DMS 273 treated with DMSO at 0.1 percent for 48 hours (cell line): ENCODE measurements at regions not wholly inside any gene's neighbourhood (a gene's known extent, or its start where the extent isn't known, plus 50 kb on each side); places are given as distances from the start of the nearest gene placed in this dataset.
A peak's percentile ranks its signal among the peaks of the same experiment; 100 is the strongest.
"Not testable (repeated sequence)": the region's sequence is repeated elsewhere in the genome, so short reads cannot be mapped to it uniquely, and the experiment has no call there.

ENCODE experiments used
- DNase-seq: peaks from one replicate; lab custom pipeline; 2025; lab: John Stamatoyannopoulos, UW

DNA sequence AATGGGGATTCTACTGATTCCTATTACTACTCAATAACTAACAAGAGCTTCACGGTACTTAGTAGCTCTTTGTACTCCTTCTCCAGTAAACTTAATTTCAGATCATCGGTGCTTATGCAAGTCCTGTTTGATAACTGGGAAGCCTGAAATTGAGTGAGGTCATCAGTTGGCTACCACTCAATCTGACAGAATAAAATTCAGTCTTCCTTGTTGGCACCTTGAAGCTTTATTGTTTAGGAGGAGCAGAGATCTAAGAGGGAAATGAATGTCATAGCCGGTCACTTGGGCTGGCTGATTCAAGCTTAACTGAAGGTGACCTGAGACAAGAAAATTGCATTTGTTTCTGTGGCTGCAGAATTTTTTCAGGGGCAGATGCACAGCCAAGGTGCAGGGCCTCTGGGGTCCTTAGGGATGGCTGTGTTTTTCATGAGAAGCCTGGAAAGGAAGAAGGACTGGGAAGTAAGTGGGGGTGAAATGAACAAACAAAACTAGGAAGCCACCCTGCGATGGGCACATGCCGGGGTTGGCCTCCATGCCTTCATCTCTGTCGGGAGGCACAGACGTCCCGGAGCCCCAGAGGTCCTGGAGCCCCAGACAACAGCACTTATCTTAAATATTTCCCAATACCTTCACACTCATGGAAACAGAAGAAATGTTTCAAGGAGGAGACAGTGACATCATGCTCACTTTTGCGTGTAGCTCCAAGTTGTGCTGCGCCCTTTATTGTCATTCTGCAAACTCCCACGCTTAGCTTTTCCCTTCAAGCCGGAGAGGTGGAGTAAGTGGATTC lies 85.0 kb upstream of the KIF5B start:
- no peak for DNase-seq

DNA sequence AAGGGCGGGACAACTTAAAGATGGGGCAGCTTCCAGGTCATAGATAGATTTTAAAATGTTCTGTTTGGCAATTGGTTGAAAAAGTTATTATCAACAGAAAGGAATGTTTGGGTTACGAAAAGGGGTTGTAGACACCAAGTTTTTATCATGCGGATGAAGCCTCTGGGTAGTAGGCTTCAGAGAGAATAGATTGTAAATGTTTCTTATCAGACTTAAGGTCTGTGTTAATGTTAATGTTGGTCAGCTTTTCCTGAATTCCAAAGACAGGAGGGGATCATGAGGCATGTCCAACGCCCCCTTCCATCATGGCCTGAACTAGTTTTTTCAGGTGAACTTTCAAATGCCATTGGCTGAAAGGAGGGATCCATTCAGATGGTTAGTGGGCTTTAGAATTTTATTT lies 84.2 kb upstream of the KIF5B start:
- no peak for DNase-seq

DNA sequence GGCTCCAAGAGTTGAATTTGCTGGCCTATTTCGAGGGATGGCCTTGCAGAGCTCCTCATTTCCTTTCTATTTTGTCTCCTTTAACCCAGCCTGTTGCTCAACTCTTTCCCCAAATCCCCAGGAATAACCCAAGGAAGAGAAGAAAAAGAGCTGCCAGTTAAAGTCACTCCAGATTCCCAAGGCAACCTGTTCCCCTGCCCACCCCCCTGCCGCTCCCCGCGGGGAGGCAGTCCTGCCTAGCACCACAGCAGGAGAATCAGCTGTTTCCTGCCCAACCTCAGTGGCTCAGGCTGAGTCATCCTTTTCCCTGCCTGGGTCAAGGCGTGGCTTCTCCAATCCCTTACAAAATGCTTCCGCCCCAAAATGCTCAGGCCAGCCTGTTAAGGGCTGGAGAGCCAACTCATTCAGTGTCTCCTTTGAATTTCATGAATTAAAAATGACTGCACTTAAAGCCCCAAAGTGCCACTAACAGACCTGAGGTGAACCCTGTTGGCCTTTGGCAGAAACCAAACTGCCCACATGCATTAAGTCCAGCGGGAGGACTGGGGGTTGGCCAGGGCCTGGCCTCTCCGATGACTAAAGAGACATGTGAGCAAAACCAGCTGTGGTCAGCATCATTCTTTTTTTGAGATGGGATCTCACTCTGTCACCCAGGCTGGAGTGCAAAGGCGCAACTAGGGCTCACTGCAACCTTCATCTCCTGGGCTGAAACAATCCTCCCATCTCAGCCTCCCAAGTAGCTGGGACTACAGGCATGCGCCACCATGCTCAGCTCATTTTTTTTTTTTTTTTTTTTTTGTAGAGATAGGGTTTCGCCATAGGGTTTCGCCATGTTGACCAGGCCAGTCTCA lies 83.2 kb upstream of the KIF5B start:
- peak; percentile 19 for DNase-seq

DNA sequence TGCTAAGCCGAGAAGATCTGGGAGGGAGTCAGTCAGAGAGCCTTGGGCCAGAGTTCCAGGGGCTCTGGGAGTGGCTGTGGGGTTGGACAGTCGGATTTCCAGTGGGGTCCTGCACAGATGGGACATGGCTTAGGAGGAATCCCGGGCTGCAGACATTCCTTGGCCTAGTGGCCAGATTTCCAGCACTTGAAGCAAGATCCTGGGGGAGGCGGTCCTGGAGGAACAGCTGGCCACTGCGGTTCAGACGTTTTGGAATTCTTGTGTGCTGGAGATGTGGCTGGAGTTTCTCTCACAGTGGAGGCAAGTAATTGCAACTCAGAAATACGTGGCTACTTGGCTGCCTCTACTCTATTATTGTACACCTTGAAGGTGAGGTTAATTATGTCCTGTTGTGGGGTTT lies 80.7 kb upstream of the KIF5B start:
- DNase-seq = not testable (repeated sequence)

DNA sequence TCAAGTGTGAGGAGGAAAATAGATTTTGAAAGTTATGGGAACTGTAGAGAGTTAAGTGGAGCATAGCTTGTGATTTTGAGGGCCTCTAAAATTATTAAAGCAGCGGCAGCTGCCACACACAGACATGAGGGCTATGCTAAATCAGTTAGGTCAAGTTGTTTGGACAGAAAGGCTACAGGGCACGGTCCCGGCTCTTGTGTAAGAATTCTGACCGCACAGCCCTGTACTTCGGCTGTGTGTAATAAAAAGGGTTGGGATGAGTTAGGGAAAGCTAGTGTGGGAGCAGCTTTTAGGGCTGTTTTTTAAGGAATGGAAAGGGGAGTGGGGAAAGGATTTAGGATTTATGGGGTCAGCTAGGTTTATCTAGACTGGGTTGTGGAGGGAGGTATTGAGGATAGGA lies 79.6 kb upstream of the KIF5B start:
- not testable (repeated sequence) for DNase-seq

DNA sequence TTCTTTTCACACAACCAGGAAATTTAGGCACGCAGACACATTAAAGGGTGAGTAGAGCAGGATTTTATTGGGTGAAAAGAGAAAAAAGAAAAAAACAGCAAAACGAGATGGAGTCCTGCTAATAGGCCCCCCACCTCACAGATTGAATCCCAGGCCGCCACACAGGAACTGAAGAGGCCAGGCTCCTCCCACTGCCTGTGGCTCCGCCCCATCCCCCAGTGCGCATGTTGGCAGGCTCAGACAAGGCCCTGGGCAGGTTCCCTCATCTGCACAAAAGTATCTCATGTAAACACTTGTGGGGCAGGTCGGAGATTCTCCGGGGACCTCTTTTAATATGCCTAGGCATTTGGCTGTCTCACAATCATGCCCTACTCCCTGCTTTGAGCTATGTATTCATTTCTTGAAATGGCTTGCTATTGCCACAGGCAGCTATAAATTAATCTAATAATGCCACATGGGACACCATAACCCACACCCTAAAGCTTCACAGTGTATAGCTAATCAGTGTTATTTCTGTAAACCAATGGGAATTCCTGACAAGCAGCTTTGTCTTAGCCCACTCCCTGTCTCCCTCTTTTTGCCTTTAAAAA lies 76.2 kb upstream of the KIF5B start:
- no peak for DNase-seq

DNA sequence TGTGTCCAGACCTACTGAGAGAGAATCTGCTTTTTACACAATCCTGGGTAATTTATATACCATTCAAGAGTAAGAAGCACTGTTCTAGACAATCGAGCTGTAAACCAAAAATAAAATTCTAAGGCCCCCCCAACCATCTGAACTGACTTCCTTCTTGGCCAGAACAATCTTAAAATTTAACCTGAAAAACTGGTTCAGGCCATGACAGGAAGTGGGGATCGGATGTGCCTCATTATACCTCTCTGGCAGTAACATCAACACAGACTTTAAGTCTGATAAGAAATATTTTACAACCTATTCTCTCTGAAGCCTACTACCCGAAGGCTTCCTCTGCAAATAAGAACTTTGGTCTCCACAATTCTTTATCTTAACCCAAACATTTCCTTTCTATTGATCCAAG lies 75.2 kb upstream of the KIF5B start:
- DNase-seq = no peak

DNA sequence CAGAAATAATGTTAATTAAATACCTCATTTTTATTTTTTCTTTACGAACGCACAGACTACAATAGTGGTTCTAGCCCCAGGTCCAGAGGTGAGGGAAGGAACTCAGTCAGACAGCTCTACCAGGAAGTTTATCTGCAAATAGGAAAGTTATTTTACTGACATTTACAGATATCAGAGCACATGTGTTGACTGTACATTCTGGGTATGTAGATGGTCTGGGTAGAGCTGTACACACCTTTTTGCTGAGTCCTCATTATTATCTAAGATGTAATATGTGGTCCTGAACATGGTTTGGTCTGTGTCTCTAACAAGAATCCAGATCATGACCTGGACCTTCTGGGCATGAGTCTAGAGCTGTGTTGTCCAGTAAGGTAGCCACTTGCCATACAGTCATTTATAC lies 74.6 kb upstream of the KIF5B start:
- DNase-seq = no peak

DNA sequence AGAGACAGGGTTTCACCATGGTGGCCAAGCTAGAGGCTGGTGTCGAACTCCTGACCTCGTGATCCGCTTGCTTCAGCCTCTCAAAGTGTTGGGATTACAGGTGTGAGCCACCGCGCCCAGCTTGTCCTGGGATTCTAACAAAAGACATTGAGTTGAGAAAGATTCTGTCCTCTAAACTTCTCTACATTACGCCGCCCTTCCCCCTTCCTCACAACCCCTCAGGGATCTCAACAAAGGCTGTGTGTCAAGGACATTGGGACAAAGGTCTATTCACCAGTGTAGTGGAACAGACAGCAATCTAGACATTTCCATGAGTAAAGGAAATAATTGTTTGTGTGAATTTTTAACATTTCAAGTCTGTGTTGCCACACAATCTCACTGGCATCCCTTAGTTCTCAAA lies 68.8 kb upstream of the KIF5B start:
- no peak for DNase-seq

DNA sequence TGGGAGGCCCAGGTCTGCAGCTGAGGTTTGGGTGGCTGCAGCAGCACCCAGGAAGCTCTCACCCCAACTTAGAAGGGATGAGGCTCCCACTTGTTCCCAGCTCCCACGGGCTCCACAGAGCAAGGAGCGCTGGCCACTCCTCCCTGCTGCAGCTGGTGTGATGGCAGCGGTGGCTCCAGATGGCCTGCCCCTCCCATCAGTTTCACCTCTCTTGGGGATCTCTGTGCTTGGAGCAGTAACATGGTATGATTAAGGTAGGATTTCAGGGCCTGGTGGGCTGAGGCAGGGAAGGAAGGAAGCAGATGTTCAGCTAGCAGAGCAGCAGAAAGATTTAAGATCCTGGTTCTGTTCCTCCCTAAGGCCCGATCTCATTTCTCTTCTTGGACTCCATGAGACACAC lies 66.8 kb upstream of the KIF5B start:
- peak; percentile 43 for DNase-seq

DNA sequence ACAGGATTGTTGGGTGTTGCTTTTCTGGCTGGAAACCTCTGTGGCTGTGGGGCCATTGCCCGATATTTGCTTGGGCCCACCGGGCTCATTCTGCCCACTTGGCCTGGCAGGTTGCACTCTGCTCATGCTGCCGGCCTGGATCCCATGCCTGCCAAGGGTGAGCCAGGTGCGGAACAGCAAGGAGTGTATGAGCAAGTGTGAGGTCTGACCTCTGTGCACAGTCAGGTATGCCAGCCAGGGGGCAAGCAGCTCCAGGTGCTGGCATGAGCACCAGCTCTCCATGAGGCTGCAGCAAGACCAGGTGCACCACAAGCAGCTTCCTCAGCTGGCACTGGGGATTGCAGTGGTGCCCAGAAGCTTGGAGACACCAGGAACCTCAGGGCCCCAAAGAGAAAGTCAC lies 65.4 kb upstream of the KIF5B start:
- no peak for DNase-seq

DNA sequence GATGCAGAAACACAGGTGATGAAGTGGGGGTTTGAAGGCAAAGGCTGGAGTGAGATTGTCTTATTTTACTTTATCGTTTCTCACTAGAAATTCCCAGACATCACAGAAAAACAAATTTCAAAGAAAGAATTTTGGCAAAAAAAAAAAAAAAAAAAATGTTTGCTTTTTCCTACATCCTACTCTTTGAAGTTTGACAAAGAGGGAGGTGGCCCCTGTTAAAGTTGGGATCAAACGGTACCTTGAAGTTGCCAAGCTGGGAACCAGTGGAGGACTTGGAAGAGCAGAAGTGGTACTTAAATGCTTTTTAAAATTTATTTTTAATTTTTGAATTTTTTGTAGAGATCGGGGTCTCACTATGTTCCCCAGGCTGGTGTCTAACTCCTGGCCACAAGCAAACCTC lies 63.9 kb upstream of the KIF5B start:
- DNase-seq = no peak

DNA sequence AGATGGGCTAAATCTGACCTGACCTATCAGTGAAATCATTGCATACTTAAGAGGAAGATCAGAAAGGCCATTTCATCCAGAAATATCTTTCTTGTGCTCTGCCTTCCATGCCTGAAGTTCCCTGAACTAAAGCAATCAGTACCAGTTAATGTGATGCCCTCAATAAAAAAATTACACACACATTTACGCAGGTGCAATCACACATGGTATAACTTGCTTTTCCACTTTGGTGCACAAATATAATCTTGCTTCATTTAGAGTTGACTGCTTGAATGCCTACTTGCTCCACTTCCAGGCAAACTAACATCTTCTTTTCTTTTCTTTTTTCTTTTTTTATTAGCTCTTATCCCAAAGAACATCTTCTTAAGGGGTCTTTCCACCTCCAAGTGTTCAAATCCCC lies 58.3 kb upstream of the KIF5B start:
- DNase-seq = no peak

DNA sequence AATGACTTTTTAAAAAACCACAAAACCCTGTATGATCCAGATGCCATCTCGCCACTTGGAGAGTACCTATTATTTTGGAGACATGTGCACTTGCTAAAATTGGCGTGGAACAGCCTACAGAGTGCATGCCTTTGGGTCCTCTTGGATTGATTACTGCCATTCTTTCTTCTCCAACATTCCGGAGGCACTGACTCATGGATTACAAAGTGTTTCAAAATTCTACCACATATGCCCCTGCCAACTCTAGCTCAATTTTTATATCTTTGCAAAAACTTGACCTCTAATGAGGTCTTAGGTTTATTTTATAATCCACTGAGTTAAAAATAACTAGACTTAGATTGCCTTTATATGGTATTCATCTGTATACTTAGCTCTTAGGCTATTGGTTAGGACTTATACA lies 55.8 kb upstream of the KIF5B start:
- DNase-seq = no peak

DNA sequence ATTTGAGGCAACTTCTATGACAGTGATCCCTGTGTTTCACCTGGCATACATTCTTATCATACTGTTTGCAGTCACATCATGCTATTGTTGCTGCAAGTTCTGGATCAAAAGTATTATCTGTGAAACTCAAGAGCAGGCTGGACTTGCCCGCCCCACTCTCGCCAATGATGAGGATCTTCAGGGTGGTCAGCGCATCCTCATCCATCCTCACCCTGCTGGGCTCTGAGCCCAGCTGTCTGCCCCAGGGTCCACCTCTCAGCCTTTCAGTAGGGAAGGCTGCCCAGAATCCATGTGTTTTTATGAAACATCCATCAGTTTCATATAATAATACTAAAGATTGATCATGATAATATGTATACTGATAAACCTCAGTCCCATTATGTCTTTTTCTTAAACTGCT lies 55.4 kb upstream of the KIF5B start:
- no peak for DNase-seq

DNA sequence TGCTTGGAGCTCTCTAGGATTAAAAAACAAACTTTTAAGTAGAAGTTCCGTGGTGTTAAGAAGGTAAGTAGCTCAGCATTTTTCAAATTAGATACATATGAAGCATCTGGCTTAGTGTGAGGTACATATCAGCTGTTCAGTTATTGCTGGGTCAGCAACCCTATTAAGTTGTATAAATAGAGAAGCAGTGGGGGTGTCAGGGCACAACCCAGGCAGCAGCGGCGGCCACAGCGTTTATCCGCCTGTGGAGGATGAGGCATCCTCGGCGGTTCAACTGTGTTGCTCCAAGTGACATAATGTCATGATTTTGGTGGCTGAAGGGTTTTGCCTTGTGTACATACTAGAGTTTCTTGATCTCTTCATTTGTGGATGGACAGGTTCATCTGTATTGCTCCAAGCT lies 54.6 kb upstream of the KIF5B start:
- DNase-seq = no peak

DNA sequence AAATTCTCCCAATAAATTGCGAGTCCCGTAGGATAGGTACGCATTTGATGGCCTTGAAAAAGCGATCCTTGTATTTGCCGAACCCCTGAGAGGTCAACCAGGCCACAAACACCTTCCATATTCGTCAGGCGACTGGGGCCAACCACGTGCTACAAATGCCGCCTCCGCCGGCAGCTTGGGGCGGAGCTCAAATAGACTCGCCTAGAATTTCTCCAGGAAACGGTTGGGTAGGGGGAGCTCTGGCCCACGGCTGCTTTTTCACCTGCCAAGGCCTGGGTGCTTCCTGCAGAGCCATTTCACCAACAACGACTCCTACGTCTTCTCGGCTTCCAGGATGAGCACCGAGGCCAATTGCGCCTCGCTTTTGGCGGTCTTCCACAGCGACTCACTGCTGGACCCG lies 53.4 kb upstream of the KIF5B start:
- no peak for DNase-seq
